HG02870 (cell line): ENCODE measurements at regions not wholly inside any gene's neighbourhood (a gene's known extent, or its start where the extent isn't known, plus 50 kb on each side); places are given as distances from the start of the nearest gene placed in this dataset.

Experiments
- ATAC-seq: cut with Tn5 transposase; IDR thresholded peaks from one replicate; pipeline ENCODE4 v1.9.1; 2021; ENCODE audit warnings: mild to moderate bottlenecking, moderate library complexity; ENCODE audit not compliant: unreplicated experiment

DNA sequence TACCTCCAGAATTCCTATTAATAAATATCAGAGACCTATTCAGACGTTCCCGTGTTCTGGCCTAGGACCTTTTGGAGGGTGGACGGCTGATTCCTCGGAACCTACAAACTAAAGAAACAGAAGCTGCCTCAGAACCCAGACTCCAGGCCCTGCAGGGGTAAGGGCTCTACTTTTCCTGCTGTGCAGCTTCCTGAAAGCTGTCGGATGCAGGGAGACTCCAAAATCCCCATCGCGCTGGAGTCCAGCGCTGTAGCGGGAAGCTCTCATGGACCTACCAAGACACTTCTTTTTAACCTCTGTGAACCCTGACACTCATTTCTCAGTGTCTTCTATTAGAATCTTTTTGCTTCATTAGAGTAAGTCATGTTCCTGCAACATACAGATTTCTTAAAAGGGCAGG lies 244.5 kb upstream of the PITRM1 start:
- ATAC-seq = no peak

DNA sequence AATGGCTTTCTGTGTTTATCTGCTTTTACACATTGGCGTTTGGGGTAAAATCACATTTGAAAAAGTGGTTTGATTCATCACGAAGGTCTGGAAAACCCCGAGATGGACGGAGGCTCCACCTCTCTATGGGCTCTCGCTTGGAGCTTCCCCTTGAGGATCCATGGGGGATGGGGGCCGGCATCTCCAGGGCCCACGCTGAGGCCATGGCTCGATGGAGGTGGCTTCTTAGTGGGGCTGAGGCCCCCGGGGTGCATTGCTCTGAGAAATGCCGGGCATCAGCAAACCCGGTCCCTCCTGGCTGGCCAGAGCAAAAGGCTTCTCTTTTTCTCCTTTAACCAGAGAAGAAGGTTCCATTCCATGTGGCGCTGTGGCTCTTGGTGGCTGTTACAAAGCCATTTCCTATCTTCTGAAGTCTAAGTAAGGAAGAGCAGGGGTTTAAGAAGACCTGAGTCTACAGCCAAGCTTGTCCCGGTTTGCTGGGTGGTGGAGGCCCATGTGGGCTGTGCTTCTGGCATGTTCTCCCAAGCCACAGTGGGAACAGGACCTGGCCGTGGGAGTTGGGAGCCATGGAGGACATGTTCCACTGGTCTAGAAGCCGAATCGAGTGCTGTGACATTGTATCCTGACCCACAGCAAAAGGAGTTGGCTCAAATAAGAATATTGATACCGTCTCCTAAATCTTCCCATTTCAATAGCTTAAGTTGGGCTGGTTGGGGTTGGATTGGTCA lies 243.5 kb upstream of the PITRM1 start:
- ATAC-seq = no peak

DNA sequence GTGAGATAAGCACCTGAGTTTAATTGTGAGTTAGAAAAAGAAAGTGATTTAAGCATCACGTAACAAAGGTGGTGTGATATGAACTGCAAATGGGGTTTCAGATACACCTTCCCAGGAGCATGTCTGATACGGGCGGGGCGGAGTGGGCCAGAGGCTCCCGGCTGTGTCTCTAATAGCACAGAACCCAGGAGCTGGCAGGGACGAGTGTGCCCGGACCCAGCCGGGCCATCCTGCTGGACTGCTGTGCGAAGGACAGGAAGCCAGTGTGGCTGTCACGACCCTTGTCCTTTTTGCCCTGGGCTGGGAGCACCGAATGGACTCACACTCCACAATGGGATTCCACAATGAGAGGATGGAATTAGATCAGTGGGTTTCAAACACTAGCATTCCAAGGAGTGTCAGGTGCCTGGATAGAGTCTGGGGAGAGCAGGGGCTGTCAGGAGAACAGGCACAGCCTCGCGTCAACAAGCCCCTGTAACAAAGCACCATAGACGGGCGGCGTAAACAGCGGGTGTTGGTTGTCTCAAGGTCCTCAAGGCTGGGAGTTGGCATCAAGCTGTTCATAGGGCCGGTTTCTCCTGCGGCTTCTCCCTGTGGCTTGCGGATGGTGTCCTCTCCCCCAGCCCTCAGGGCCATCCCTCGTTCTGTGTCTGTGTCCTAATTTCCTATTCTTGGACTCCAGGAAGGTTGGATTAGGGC lies 242.6 kb upstream of the PITRM1 start:
- ATAC-seq = no peak

DNA sequence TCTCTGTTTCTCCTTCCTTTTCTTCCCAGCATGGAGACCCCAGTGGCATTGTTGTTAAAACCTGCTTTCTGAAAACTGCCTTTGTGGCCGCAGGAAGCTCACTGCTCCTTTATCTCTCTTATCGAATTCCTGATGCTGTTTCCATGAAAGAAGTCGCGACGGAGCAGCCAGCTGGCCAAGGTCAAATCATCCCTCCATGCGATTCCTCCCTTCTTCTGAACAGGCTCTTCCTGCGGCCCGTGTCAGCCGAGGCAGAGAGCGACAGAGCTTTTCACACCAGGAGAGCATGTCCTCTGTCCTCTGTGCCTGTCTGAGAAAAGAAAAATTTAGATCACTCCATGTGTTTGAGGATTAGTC lies 242.1 kb upstream of the PITRM1 start:
- no peak for ATAC-seq

DNA sequence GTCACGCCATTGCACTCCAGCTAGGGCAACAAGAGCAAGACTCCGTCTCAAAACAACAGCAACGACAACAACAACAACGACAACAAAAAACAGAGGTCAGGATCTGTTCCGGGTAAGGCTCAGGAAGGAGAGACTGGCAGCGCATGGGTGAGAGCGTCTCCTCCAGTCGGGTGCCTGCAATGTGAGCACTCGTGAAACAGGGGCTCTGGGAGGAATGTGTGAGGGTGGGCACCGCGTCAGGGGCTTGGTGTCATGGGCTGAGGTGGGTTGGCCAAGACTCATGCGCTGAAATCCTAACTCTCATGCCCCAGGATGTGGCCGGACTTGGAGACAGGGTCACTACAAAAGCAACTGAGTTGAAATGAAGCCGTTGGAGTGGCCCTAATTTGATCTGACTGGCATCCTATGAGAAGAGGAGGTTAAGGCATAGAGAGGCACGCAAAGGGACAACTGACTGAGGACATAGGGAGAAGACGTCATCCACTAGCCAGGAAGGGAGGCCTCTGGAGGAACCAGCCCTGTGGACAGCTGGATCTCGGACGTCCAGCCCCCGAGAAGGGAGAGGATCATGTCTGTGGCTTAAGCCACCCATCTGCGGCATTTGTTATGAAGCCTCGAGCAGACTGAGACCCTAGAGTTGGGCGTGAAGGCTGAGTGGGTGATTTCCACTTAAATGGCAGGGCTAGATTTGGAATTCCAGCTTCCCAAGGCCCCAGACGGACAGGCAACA lies 241.5 kb upstream of the PITRM1 start:
- ATAC-seq = no peak

DNA sequence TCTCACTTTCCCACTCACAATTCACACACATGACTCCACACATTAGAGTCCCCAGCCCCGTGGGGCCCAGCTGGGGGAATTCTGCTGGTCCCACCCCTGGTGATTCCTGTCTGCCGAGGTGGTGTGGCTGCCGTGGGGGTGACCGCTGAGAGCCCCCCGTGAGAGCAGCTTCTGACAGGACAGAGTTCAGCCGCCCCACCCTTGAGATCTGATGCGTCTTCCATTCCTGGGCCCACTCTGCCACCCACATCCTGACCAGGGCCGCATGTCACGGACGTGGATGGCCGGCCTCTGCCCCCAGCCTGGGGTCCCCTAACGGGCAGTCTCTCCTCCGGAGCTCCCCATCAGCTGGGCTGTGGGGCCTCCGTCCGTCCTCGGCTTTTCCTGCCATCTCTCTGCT lies 240.1 kb upstream of the PITRM1 start:
- ATAC-seq = no peak

DNA sequence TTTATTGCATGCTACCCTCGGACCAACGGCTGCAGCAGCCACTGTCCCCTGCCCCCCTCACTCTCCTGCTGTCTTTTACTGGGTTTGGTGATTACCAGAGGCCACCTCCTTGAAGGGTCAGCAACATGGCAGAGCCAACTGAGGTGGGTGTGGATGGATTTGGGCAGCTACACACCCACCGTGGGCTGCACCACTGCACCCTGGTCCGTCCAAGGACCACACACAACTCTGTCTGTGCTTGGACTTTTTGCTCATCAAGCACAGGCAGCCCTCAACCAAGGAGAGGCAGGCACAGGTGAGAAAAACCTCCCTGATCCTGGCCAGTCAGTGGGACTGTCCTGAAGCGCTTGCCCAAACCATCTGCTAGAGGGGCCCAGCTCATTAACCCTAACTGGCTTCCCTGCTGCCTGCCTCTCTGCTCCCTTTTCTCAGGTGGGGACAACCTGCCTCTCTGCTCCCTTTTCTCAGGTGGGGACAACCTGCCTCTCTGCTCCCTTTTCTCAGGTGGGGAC lies 239.5 kb upstream of the PITRM1 start:
- ATAC-seq = no peak

DNA sequence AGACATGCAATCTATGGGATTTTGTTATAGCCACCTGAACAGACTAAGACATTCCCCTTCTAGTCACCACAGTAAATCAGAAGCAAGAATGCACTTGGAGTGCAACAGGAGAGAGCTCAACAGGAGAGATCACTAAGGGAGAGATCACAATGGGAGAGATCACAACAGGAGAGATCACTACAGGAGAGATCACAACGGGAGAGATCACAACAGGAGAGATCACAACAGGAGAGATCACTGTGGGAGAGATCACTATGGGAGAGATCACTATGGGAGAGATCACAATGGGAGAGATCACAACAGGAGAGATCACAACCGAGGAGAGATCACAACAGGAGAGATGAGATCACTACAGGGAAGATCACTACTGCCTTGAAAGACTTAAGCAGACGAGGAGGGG lies 238.5 kb upstream of the PITRM1 start:
- ATAC-seq = no peak

DNA sequence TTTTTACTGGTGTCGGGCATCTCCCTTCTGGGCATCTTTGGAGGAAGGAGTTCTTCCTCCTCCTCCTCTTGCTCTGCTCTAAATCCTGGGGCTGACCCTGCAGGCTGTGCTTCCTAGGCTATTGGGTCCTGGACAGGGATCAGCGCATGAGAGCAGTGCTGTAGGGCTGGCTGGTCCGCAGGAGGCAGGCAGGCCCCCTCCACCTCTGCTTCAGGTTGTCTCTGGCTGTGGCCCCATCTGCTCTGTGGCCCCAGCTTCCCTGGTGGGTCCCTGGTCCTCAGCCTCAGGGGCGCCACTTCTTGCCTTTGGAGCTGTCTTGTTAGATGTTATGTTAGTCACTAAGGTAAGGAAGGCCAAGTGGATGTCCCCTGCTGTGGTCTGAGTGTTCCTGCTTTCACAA lies 237.3 kb upstream of the PITRM1 start:
- ATAC-seq = no peak

DNA sequence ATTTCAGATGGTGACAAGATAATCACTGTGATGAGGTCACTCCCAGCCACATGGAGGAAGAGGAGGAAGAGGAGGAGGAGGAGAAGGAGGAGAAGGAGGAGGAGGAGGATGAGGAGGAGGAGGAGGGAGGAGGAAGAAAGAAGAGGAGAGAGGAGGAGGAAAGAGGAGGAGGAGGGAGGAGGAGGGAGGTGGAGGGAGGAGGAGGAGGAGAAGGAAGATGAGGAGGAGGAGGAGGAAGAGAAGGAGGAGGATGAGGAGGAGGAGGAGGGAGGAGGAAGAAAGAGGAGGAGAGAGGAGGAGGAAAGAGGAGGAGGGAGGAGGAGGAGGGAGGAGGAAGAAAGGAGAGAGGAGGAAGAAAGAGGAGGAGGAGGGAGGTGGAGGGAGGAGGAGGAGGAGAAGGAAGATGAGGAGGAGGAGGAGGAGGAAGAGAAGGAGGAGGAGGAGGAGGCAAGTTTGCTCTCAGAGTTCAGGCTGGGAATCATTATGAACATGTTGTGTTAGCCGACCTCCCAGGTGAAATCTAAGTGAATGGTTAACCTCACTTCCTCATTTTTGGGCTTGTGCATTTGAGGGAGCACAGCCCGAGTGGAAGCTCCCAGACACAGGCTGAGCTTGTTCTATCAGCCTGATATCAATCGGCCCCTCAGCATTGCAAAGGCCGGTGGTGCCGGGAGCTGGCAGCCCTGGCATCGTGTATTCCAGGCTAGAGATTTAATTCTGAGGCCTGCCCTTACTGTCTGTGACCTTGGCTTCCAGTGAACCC lies 236.2 kb upstream of the PITRM1 start:
- ATAC-seq = no peak

DNA sequence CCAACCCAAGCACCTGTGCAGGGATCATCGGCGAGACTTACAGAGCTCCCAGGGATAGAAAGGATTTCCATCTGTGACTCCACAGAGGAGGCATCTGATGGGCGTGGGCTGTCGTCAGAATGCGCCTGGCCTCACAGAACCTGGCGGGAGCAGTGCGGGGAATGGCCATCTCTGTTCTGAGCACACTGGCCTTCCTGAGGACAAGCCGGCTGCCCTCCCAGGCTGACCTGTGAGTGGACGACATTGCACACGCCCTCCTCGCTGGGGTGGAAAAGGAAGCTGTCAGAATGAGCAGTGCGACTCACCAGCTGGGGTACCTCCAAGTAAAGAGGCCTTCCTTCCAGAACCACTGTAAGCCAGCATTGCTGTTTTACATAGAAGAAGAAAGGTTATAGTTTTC lies 234.6 kb upstream of the PITRM1 start:
- no peak for ATAC-seq

DNA sequence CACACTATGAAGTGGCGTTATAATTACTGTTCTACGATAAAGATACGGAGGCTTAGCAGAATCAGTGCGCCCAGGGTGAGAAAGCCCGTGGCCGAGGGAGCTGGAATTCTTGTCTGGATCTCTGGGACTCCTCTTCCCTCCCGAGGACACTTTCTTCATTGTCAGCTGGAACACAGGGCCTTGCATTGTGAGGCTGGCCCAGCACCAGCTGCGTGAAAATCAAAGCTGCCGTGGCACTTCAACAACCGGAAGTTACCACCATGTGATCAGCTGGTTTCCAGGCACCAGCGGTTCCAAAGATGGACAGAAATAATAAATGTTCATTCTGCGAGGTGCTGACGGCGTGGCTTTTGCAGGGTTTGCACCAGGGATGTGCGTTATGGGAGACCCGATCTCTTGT lies 234.0 kb upstream of the PITRM1 start:
- ATAC-seq = no peak

DNA sequence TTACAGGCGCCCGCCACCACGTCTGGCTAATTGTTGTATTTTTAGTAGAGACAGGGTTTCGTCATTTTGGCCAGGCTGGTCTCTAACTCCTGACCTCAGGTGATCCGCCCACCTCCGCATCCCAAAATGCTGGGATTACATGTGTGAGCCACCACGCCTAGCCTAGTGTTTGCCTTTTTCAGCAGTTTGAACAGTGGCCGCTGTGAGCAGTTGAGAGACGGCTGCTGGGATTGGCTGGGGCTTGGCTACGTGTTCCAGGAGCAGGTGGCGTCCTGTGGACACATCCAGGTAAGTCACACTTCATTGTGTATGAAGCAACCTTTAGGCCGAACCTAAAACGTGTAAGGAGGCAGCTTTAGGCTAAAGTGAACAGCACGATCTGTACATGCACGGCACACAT lies 231.8 kb upstream of the PITRM1 start:
- no peak for ATAC-seq

DNA sequence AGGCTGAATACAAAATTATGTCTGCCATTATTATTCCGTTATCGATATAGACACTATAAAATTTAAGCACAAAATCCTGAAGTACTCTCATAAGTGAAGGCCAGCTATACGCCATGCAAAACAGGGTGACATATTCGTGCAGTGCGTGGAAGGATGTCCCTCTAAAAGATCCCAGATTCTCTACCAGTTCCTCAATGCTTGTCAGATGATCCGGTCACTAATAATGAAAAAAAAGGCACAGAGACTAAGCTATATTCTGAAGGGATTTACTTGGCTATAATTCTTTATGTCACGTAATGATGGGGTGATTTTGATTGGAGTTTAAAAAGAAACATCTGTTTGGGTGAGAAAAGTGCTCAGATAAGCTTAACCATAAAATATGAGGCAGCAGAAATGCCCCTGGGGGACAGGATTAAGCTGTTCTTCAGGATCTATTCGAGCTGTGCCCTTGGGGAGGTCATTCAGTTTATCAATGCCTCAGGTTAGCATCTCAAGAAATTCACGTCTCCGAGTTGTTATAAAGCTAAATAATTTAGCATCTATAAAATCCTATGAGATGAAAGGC lies 229.7 kb upstream of the PITRM1 start:
- ATAC-seq = no peak

DNA sequence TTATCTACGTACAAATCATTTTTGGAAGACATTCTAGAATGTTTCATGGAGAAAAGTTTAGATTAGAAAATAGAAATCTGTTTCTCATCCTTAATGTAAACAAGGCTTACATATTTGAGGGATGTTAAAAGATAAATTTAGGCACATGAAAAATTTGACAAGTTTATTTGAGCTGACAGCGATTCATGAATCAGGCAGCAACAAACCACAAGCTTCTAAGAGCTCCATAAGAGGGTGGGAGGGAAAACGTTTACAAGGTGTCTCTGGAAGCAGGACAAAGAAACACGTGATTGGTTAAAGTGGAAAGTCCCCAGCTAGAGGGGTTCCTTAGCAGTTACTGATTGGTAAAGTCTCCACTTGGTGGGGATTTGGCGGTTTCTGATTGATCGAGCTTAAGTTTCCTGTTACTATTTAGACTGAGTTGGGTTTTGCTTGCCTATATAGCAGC lies 228.9 kb upstream of the PITRM1 start:
- ATAC-seq = no peak

DNA sequence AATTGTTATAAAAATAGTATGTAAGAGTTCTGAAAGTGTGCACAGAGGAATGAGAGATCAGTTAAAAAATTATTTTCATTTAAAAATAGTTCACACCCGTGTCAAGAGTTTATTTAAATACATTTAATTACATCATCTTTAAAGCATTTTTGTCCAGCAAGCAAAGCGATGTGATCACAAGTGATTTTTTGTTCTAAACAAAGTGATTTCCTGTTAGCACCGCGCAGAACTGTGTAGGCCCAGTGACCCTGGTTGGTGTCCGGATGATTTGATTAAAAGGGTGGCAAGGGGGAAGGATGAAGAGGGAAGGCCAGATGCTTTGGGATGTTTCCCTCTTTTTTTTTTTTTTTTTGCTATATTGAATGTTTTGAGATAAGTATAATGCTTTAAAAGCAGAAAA lies 227.8 kb upstream of the PITRM1 start:
- no peak for ATAC-seq

DNA sequence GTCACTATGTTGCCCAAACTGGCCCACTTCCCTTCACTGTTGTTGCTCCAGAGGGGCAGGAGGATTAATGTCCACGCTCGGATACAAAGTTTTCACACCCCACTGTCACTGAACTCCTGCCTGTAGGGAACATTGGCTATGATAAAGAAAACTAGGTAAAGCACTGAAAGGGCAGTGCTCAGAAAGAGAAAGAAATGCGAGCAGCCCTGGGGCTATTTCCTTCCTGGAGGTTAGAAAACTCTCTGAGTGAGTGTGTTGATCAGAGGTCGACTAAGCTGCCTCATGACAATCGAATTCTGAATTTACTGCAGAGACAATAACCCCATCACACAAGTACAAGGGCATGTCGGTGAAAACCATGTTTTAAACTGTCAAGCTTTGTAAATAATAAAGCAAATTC lies 227.2 kb upstream of the PITRM1 start:
- ATAC-seq = no peak

DNA sequence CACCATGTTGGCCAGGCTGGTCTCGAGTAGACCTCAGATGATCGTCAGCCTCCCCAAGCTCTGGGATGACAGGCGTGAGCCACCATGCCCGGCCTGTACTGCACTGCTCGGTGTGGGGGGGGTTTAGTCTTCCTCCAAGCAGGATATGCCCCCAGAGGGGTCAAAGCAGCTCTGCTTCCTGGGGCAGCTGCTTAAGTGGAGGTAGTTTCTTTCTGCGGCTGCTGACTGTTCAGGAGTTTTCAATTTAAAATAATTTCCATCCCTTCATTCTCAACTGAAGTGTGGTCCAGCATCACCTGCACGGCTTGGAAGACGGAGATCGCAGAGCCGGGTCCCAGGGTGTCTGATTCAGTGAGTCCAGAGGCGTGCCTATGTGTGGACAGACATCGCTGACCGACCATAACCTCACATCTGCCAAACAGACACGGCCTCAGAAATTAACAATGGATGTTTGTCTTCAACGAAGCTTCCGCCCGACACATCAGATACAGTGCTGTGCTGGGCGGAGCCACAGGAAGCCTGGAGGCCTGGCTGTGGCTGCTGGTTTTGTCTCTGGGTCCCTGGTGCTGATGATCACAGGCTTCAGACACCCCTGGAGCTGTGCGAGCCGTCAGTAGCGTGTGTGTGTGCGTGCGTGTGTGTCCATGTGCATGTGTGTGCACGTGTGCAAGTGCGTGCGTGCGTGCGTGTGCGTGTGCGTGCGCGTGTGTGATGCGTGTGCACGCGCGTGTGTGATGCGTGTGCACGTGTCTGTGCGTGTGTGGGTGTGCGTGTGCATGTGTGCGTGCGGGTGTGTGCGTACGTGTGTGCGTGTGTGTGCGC lies 226.5 kb upstream of the PITRM1 start:
- no peak for ATAC-seq

DNA sequence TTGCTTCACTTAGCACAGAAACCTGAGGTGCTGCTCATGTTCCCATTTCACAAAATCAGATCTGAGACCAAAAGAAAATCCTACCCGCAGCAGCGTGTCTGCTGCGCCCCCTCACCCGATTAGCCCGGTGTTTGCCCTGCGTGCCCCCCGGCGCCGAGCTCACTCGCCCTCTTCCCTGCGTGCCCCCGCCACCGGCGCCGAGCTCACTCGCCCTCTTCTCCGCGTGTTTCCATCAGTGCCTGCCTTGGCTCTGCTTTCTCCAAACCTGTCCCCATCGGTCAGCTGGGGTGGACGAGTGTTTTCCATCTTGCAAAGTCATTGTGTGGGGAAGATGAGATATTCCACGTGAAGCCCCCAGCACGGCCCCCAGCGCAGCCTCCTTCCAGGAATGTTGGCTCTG lies 225.3 kb upstream of the PITRM1 start:
- no peak for ATAC-seq

DNA sequence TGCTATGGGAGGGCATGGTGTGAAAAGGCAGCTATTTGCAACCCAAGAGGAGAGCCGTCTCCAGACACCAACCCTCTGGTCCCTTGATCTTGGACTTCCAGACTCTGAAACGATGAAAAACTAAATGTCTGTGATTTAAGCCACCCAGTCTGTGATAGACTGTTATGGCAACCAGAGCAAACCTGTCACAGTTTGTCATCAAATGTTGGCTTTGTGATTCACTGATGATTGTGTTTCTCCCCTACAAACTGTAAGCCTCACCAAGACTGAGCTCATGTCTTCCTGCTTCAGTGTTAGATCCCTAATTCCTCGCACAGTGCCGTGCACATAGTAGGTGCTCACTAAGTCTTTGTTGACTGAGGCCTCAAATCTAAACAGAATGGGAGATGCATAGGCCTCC lies 224.6 kb upstream of the PITRM1 start:
- ATAC-seq = no peak
